GM18498 (cell line): ENCODE measurements at regions not wholly inside any gene's neighbourhood (a gene's known extent, or its start where the extent isn't known, plus 50 kb on each side); places are given as distances from the start of the nearest gene placed in this dataset.
"Not testable (repeated sequence)": the region's sequence is repeated elsewhere in the genome, so short reads cannot be mapped to it uniquely, and the experiment has no call there.

ENCODE experiments used
- ATAC-seq: cut with Tn5 transposase; IDR thresholded peaks from one replicate; pipeline ENCODE4 v1.9.1; 2021; ENCODE audit warnings: mild to moderate bottlenecking, moderate library complexity; ENCODE audit not compliant: unreplicated experiment

GRCh38 chr13:70817576-70817975 is 709.3 kb upstream of the KLHL1 start:
- ATAC-seq: no peak

GRCh38 chr13:70816853-70817252 is 708.6 kb upstream of the KLHL1 start:
- ATAC-seq: no peak

GRCh38 chr13:70814684-70815083 is 706.4 kb upstream of the KLHL1 start:
- ATAC-seq: no peak

GRCh38 chr13:70812481-70812880 is 704.2 kb upstream of the KLHL1 start:
- no peak for ATAC-seq

GRCh38 chr13:70809588-70809987 is 701.3 kb upstream of the KLHL1 start:
- no peak for ATAC-seq

- ATAC-seq: no peak
These were observed 690.1 kb upstream of the KLHL1 start for GRCh38 chr13:70798385-70798784.

- no peak for ATAC-seq
These were observed 687.2 kb upstream of the KLHL1 start for GRCh38 chr13:70795484-70795883.

GRCh38 chr13:70792121-70792520 is 683.9 kb upstream of the KLHL1 start:
- no peak for ATAC-seq

- ATAC-seq: no peak
These were observed 681.5 kb upstream of the KLHL1 start for GRCh38 chr13:70789751-70790150.

GRCh38 chr13:70788074-70788473 is 679.8 kb upstream of the KLHL1 start:
- no peak for ATAC-seq

- ATAC-seq: no peak
These were observed 676.1 kb upstream of the KLHL1 start for GRCh38 chr13:70784207-70784989.

- no peak for ATAC-seq
These were observed 661.6 kb upstream of the KLHL1 start for GRCh38 chr13:70769817-70770216.

- ATAC-seq: no peak
These were observed 650.7 kb upstream of the KLHL1 start for GRCh38 chr13:70758932-70759331.

- ATAC-seq: no peak
These were observed 647.8 kb upstream of the KLHL1 start for GRCh38 chr13:70756088-70756487.

GRCh38 chr13:70755456-70755855 is 647.2 kb upstream of the KLHL1 start:
- ATAC-seq: no peak

GRCh38 chr13:70747262-70747661 is 639.0 kb upstream of the KLHL1 start:
- no peak for ATAC-seq

- not testable (repeated sequence) for ATAC-seq
These were observed 638.2 kb upstream of the KLHL1 start for GRCh38 chr13:70746469-70746868.

- no peak for ATAC-seq
These were observed 628.5 kb upstream of the KLHL1 start for GRCh38 chr13:70736622-70737317.

- ATAC-seq: no peak
These were observed 624.4 kb upstream of the KLHL1 start for GRCh38 chr13:70732611-70733010.

- ATAC-seq: no peak
These were observed 621.1 kb upstream of the KLHL1 start for GRCh38 chr13:70729369-70729768.

- no peak for ATAC-seq
These were observed 615.5 kb upstream of the KLHL1 start for GRCh38 chr13:70723732-70724131.

GRCh38 chr13:70720386-70720785 is 612.1 kb upstream of the KLHL1 start:
- no peak for ATAC-seq
